HG02678 (cell line): ENCODE measurements at regions not wholly inside any gene's neighbourhood (a gene's known extent, or its start where the extent isn't known, plus 50 kb on each side); places are given as distances from the start of the nearest gene placed in this dataset.
"Not testable (repeated sequence)": the region's sequence is repeated elsewhere in the genome, so short reads cannot be mapped to it uniquely, and the experiment has no call there.

Experiments used
- ATAC-seq: cut with Tn5 transposase; IDR thresholded peaks from one replicate; pipeline ENCODE4 v1.9.1; 2021; ENCODE audit warnings: mild to moderate bottlenecking, moderate library complexity; ENCODE audit not compliant: unreplicated experiment

- no peak for ATAC-seq
These were observed 198.9 kb upstream of the CAND1 start for GRCh38 chr12:67070307-67070600.

GRCh38 chr12:67070604-67071003, 198.6 kb upstream of the CAND1 start:
- no peak for ATAC-seq

- ATAC-seq = not testable (repeated sequence)
These were observed 196.9 kb upstream of the CAND1 start for GRCh38 chr12:67072281-67072680.

GRCh38 chr12:67073336-67073735, 195.8 kb upstream of the CAND1 start:
- ATAC-seq = no peak

GRCh38 chr12:67074072-67074471, 195.1 kb upstream of the CAND1 start:
- no peak for ATAC-seq

GRCh38 chr12:67077617-67078016, 191.5 kb upstream of the CAND1 start:
- no peak for ATAC-seq

- no peak for ATAC-seq
These were observed 190.2 kb upstream of the CAND1 start for GRCh38 chr12:67078957-67079356.

- no peak for ATAC-seq
These were observed 188.5 kb upstream of the CAND1 start for GRCh38 chr12:67080637-67081036.

- no peak for ATAC-seq
These were observed 186.9 kb upstream of the CAND1 start for GRCh38 chr12:67082221-67082620.

GRCh38 chr12:67085699-67086098, 183.5 kb upstream of the CAND1 start:
- ATAC-seq = no peak

GRCh38 chr12:67086116-67086515, 183.0 kb upstream of the CAND1 start:
- no peak for ATAC-seq

- ATAC-seq = no peak
These were observed 180.6 kb upstream of the CAND1 start for GRCh38 chr12:67088401-67089118.

- no peak for ATAC-seq
These were observed 178.0 kb upstream of the CAND1 start for GRCh38 chr12:67091204-67091603.

- no peak for ATAC-seq
These were observed 177.5 kb upstream of the CAND1 start for GRCh38 chr12:67091678-67092077.

GRCh38 chr12:67092934-67093333, 176.2 kb upstream of the CAND1 start:
- ATAC-seq = not testable (repeated sequence)

- ATAC-seq = no peak
These were observed 172.4 kb upstream of the CAND1 start for GRCh38 chr12:67096533-67097318.

- no peak for ATAC-seq
These were observed 169.3 kb upstream of the CAND1 start for GRCh38 chr12:67099858-67100257.

- no peak for ATAC-seq
These were observed 165.6 kb upstream of the CAND1 start for GRCh38 chr12:67103521-67103920.

GRCh38 chr12:67107235-67107634, 161.9 kb upstream of the CAND1 start:
- ATAC-seq = no peak

GRCh38 chr12:67107751-67108269, 161.3 kb upstream of the CAND1 start:
- ATAC-seq = no peak

- ATAC-seq = not testable (repeated sequence)
These were observed 158.8 kb upstream of the CAND1 start for GRCh38 chr12:67110345-67110744.

- no peak for ATAC-seq
These were observed 158.0 kb upstream of the CAND1 start for GRCh38 chr12:67111182-67111581.
